ENCODE measurements at regions not wholly inside any gene's neighbourhood (a gene's known extent, or its start where the extent isn't known, plus 50 kb on each side); places are given as distances from the start of the nearest gene placed in this dataset.

GRCh38 chr12:42819846-42820245, 230.3 kb upstream of the PRICKLE1 start:
- TF ChIP-seq MYC (IDR thresholded peaks at IDR 0.05; ENCODE audit: low read depth, low read length), result no peak
- no peak for TF ChIP-seq EZH2 (IDR thresholded peaks at IDR 0.05; ENCODE audit: borderline replicate concordance, low read depth, low read length, severe bottlenecking)
- TF ChIP-seq, protein P1, sequence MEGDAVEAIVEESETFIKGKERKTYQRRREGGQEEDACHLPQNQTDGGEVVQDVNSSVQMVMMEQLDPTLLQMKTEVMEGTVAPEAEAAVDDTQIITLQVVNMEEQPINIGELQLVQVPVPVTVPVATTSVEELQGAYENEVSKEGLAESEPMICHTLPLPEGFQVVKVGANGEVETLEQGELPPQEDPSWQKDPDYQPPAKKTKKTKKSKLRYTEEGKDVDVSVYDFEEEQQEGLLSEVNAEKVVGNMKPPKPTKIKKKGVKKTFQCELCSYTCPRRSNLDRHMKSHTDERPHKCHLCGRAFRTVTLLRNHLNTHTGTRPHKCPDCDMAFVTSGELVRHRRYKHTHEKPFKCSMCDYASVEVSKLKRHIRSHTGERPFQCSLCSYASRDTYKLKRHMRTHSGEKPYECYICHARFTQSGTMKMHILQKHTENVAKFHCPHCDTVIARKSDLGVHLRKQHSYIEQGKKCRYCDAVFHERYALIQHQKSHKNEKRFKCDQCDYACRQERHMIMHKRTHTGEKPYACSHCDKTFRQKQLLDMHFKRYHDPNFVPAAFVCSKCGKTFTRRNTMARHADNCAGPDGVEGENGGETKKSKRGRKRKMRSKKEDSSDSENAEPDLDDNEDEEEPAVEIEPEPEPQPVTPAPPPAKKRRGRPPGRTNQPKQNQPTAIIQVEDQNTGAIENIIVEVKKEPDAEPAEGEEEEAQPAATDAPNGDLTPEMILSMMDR (IDR thresholded peaks at IDR 0.05; ENCODE audit: extremely low read depth in 1 of 2, insufficient read depth in 1 of 2, low read depth in 1 of 2, low read length in 2 of 2), result no peak
- TF ChIP-seq, protein P2, sequence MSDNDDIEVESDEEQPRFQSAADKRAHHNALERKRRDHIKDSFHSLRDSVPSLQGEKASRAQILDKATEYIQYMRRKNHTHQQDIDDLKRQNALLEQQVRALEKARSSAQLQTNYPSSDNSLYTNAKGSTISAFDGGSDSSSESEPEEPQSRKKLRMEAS (IDR thresholded peaks at IDR 0.05; ENCODE audit: insufficient read depth, insufficient read length), result no peak
- TF ChIP-seq FOS (IDR thresholded peaks at IDR 0.05; ENCODE audit: borderline replicate concordance, insufficient read depth, low read length), result no peak
- H3K4me2 ChIP-seq (ENCODE audit: insufficient read depth, low read length), result no peak overlapping the region

GRCh38 chr12:42815068-42815467, 225.5 kb upstream of the PRICKLE1 start:
- intact Hi-C loops (cut with micrococcal nuclease) (no loop called here), dilution Hi-C loops (cut with MboI; ENCODE audit: extremely low pct_ligation_motif_present, low sequenced_read_pairs) (no loop called here)
- Histone ChIP-seq H3K27me3 (ENCODE audit: control insufficient read depth in 2 of 2, insufficient read depth in 2 of 2, low read length in 2 of 2) (no peaks in the 10 kb centered on the region), H3K9me3 (replicated peaks; ENCODE audit: control insufficient read depth, insufficient read depth, low read length) (no peaks in the 10 kb centered on the region), H3K79me2 (ENCODE audit: control insufficient read depth, insufficient read depth, low read length) (no peaks in the 10 kb centered on the region), H3K27ac (ENCODE audit: insufficient read depth, low read depth, low read length) (no peak overlapping the region), H2AFZ (ENCODE audit: low read depth, low read length) (no peak overlapping the region), H3K36me3 (ENCODE audit: control insufficient read depth in 2 of 2, extremely low read depth in 1 of 2, insufficient read depth in 2 of 2, low read length in 2 of 2) (no peaks in the 10 kb centered on the region), H4K20me1 (replicated peaks; ENCODE audit: control insufficient read depth, extremely low read depth, insufficient read depth, low read length) (no peaks in the 10 kb centered on the region), H3K4me3 (replicated peaks in 1 of 3; ENCODE audit: insufficient read depth in 1 of 3, low read depth in 1 of 3, low read length in 3 of 3) (no peak overlapping the region), H3K9ac (replicated peaks; ENCODE audit: extremely low read depth, insufficient read depth, low read length) (no peak overlapping the region), H3K9me1 (replicated peaks; ENCODE audit: control insufficient read depth, extremely low read depth, insufficient read depth, low read length) (no peaks in the 10 kb centered on the region), H3K4me2 (ENCODE audit: insufficient read depth, low read length) (no peak overlapping the region), H3K4me1 (ENCODE audit: control insufficient read depth, extremely low read depth, insufficient read depth, low read length) (no peaks in the 10 kb centered on the region)
- TF ChIP-seq MYC (IDR thresholded peaks at IDR 0.05; ENCODE audit: low read depth, low read length) (no peak), JUN (IDR thresholded peaks at IDR 0.05; ENCODE audit: borderline replicate concordance, insufficient read depth, insufficient read length, low read depth) (no peak), EZH2 (IDR thresholded peaks at IDR 0.05; ENCODE audit: borderline replicate concordance, low read depth, low read length, severe bottlenecking) (no peak), POLR2A (IDR thresholded peaks at IDR 0.05; ENCODE audit: low read depth, low read length) (no peak), GATA2 (IDR thresholded peaks at IDR 0.05; ENCODE audit: insufficient read depth, insufficient read length, low read depth, low read length) (no peak)
- TF ChIP-seq, protein P1 (IDR thresholded peaks at IDR 0.05; ENCODE audit: extremely low read depth in 1 of 2, insufficient read depth in 1 of 2, low read depth in 1 of 2, low read length in 2 of 2), result no peak
- TF ChIP-seq, protein P2 (IDR thresholded peaks at IDR 0.05; ENCODE audit: insufficient read depth, insufficient read length), result no peak
- no TSS peak for BruUV-seq (replicated peaks)
- FAIRE-seq (no peak), DNase-seq (ENCODE audit: low read depth, low spot score) (no peak)
- ChIA-PET CTCF (no interaction called here), POLR2A (no interaction called here)

More at GRCh38 chr12:42819846-42820245, 230.3 kb upstream of the PRICKLE1 start:
- POLR2A ChIA-PET, result no interaction called here
- Histone ChIP-seq H3K9me3 (replicated peaks; ENCODE audit: control insufficient read depth, insufficient read depth, low read length) (no peaks in the 10 kb centered on the region), H3K79me2 (ENCODE audit: control insufficient read depth, insufficient read depth, low read length) (no peaks in the 10 kb centered on the region), H3K4me3 (replicated peaks in 1 of 3; ENCODE audit: insufficient read depth in 1 of 3, low read depth in 1 of 3, low read length in 3 of 3) (no peak overlapping the region), H3K9me1 (replicated peaks; ENCODE audit: control insufficient read depth, extremely low read depth, insufficient read depth, low read length) (no peaks in the 10 kb centered on the region), H2AFZ (ENCODE audit: low read depth, low read length) (no peak overlapping the region), H3K9ac (replicated peaks; ENCODE audit: extremely low read depth, insufficient read depth, low read length) (no peak overlapping the region), H4K20me1 (replicated peaks; ENCODE audit: control insufficient read depth, extremely low read depth, insufficient read depth, low read length) (no peaks in the 10 kb centered on the region), H3K27ac (ENCODE audit: insufficient read depth, low read depth, low read length) (no peak overlapping the region), H3K4me1 (ENCODE audit: control insufficient read depth, extremely low read depth, insufficient read depth, low read length) (no peaks in the 10 kb centered on the region), H3K27me3 (ENCODE audit: control insufficient read depth in 2 of 2, insufficient read depth in 2 of 2, low read length in 2 of 2) (no peaks in the 10 kb centered on the region), H3K36me3 (ENCODE audit: control insufficient read depth in 2 of 2, extremely low read depth in 1 of 2, insufficient read depth in 2 of 2, low read length in 2 of 2) (no peaks in the 10 kb centered on the region)
- DNase-seq (ENCODE audit: low read depth, low spot score), result no peak
- BruUV-seq (replicated peaks), result no TSS peak
- dilution Hi-C loops (cut with MboI; ENCODE audit: extremely low pct_ligation_motif_present, low sequenced_read_pairs), result no loop called here
- intact Hi-C loops (cut with micrococcal nuclease), result no loop called here
- no peak for FAIRE-seq
- CTCF ChIA-PET, result interaction anchor here (2.2 kb wide), 1 partner anchor 10 kb away, joined by 6 read pairs; no protein-coding TSS in a partner anchor

All from endothelial cell of umbilical vein (primary cell).